Upper lobe of left lung (tissue), 4 donors: ENCODE measurements at regions not wholly inside any gene's neighbourhood (a gene's known extent, or its start where the extent isn't known, plus 50 kb on each side); places are given as distances from the start of the nearest gene placed in this dataset.
A peak's percentile ranks its signal among the peaks of the same experiment; 100 is the strongest.

ENCODE experiments used
- CTCF ChIP-seq, 6 experiments: fragments of 450-650 bp in 4 of 6; fragments of 200-600 bp in 2 of 6; sonication (generic) in 2 of 6; IDR thresholded peaks; one replicate each; pipeline ENCODE4 v1.5.1; 2016 to 2019; ENCODE audit warnings: antibody characterized with exemption in 6 of 6
- EP300 ChIP-seq, 4 donors: sonication (generic); formaldehyde crosslinking; IDR thresholded peaks; one replicate each; pipeline ENCODE4 v1.5.1; 2017; ENCODE audit warnings: antibody characterized with exemption in 4 of 4, control low read depth in 2 of 4
- POLR2A ChIP-seq, 4 donors: fragments of 450-650 bp; IDR thresholded peaks; one replicate each; pipeline ENCODE4 v1.5.1; 2016 to 2017; ENCODE audit warnings: antibody characterized with exemption in 4 of 4, mild to moderate bottlenecking in 2 of 4
- POLR2AphosphoS5 ChIP-seq, 2 donors: sonication (generic); formaldehyde crosslinking; IDR thresholded peaks; one replicate each; pipeline ENCODE4 v1.5.1; 2017; ENCODE audit warnings: antibody characterized with exemption in 2 of 2

- TF ChIP-seq CTCF (IDR thresholded peaks at IDR 0.05) = no peak
- TF ChIP-seq POLR2AphosphoS5 (IDR thresholded peaks at IDR 0.05) = peak; percentile 73
- peak in 1 of 4 donors; percentile 33 for TF ChIP-seq EP300 (IDR thresholded peaks at IDR 0.05)
- TF ChIP-seq POLR2A (IDR thresholded peaks at IDR 0.05) = no peak
Observed at GRCh38 chr17:73777131-73777449, 132.8 kb upstream of the SDK2 start.
